ENCODE measurements at regions not wholly inside any gene's neighbourhood (a gene's known extent, or its start where the extent isn't known, plus 50 kb on each side); places are given as distances from the start of the nearest gene placed in this dataset.

DNA sequence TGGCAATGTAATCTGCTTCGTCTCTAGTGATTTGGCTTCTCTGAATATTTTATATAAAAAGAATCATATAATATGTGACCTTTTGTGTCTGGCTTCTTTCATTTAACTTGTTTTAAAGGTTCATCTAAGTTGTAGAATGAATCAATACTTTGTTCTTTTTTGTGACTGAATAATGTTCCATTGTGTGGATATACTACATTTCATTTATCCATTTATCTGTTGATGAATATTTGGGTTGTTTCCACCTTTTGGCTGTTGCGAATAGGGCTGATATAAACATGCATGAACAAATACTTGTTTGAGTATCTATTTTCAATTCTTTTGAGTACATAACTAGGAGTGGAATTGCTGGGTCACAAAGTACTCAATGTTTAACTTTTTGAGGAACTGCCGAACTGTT is 63.8 kb upstream of the TNP1 start:
- Histone ChIP-seq H3K4me1 (peaks cover 0 to 1% (median 0%) of the 10 kb centered on the region in 9 donors), H3K9me3 (no peaks in the 10 kb centered on the region), H3K27me3 (no peaks in the 10 kb centered on the region), H3K27ac (no peak overlapping the region), H3K36me3 (no peaks in the 10 kb centered on the region), H3K4me3 (no peak overlapping the region)
- intact Hi-C loops (cut with DNase I) = no loop called here
- ATAC-seq = no peak
- DNase-seq = no peak
- 92 to 98% methylated on average over 3 of the region's 3 CpGs for WGBS, 2 donors
- TF ChIP-seq, protein P1, sequence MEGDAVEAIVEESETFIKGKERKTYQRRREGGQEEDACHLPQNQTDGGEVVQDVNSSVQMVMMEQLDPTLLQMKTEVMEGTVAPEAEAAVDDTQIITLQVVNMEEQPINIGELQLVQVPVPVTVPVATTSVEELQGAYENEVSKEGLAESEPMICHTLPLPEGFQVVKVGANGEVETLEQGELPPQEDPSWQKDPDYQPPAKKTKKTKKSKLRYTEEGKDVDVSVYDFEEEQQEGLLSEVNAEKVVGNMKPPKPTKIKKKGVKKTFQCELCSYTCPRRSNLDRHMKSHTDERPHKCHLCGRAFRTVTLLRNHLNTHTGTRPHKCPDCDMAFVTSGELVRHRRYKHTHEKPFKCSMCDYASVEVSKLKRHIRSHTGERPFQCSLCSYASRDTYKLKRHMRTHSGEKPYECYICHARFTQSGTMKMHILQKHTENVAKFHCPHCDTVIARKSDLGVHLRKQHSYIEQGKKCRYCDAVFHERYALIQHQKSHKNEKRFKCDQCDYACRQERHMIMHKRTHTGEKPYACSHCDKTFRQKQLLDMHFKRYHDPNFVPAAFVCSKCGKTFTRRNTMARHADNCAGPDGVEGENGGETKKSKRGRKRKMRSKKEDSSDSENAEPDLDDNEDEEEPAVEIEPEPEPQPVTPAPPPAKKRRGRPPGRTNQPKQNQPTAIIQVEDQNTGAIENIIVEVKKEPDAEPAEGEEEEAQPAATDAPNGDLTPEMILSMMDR (IDR thresholded peaks at IDR 0.05) = no peak

DNA sequence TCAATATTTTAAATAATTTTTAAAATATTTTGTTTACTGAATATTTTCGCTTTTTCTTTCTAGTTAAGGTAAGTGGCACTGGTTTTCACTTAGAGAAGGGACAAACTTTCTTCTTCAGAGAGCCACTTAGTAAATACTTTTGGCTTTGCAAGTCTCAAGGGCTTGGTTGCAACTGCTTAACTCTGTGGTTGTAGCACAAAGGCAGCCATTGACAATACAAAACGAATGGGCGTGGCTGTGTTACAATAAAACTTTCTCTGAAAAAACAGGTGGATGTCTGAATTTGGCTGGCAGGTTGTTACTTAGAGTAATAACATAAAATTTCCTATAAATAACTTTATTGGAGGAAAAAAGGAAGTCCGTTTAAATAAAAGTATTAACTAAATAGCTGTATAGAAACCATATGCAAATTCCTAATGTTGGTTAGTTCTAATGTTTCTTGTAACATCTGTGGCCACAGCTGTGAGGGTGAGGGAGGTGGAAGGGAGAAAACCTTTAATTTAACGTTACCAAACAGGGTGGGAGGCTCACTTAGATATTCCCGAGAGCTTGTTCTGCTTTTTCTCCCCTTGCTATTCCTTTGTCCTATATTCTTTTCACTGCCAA is 62.4 kb upstream of the TNP1 start:
- no peak overlapping the region for H3K4me3 ChIP-seq
- DNase-seq = no peak
- no peaks in the 10 kb centered on the region for H3K36me3 ChIP-seq
- H3K27me3 ChIP-seq = no peaks in the 10 kb centered on the region
- H3K4me1 ChIP-seq = peaks cover 0 to 10% (median 0%) of the 10 kb centered on the region in 9 donors
- H3K27ac ChIP-seq = no peak overlapping the region
- 90 to 94% methylated on average over 6 of the region's 6 CpGs for WGBS, 2 donors
- intact Hi-C loops (cut with DNase I) = no loop called here
- TF ChIP-seq, protein P1 (IDR thresholded peaks at IDR 0.05) = no peak
- ATAC-seq = no peak
- H3K9me3 ChIP-seq = no peaks in the 10 kb centered on the region

DNA sequence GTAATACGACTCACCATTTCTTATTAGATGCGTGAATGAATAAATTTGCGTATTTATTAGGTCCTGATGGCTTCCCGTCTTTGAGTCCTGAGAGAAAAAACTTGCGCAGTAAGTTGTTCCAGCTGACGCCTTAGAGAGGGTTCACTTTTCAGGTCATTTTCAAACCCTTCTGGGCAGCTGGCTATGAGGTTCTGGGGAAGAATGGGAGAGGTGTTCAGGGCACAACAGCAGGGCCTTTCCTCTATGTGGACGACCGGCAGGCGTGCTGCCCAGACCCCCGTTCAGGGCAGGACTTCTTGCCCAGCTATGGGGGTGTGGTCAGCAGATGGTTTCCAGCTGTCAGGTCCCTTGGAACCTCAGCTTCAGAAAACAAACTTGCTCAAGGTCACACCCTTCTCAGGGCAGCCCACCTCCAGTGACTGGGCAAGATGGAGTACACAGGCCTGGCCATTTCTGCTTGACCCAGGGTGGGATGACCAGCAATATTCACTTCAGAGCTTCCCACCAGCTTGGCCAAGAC is 61.1 kb upstream of the TNP1 start:
- H3K36me3 ChIP-seq = no peaks in the 10 kb centered on the region
- H3K4me3 ChIP-seq = no peak overlapping the region
- ATAC-seq (no peak), DNase-seq (no peak)
- 89 to 94% methylated on average over 10 of the region's 10 CpGs for WGBS, 2 donors
- H3K9me3 ChIP-seq = no peaks in the 10 kb centered on the region
- intact Hi-C loops (cut with DNase I) = no loop called here
- TF ChIP-seq, protein P1 (IDR thresholded peaks at IDR 0.05) = no peak
- H3K27ac ChIP-seq = no peak overlapping the region
- no peaks in the 10 kb centered on the region for H3K27me3 ChIP-seq
- H3K4me1 ChIP-seq = peaks cover 0 to 10% (median 0%) of the 10 kb centered on the region in 9 donors

DNA sequence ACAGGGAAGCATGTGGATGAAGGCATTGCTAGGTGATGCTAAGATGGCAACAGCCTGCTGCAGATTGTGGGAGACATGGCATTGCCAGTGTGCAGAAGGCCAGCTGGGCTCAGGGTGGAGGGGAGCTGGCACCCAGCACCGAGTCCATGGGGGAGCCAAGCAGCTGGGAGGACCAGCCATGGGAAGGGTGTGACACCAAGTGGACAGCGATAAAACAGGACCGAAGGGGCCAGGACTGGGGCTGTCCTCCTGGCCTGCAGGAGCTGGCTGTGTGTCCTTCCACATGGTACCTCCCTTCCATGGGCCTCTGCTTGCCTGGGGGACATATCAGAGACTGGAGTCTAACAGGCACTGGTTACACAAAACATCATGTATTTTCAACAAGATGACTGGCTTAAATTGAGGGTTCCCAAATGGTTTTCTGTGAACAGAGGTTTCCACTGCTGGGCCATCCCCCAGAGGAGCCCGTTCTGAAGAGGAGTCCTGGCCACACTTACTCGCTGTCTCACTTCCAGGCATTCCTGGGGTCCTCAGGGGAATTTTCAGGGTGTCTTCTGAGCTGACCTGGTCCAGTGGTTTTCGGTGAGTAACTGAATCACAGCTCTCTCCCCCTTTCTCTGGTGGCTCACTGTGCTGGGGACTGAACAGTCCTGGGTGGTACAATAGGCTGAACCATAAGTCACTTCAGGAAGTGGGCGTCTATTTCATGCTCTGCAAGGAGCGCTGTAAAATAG is 60.4 kb upstream of the TNP1 start:
- no peak for DNase-seq
- no peak overlapping the region for H3K4me3 ChIP-seq
- TF ChIP-seq, protein P1 (IDR thresholded peaks at IDR 0.05) = no peak
- ATAC-seq = peak in 4 of 8 donors; percentile 18 to 56 (median 34)
- H3K9me3 ChIP-seq = no peaks in the 10 kb centered on the region
- no peaks in the 10 kb centered on the region for H3K27me3 ChIP-seq
- intact Hi-C loops (cut with DNase I) = no loop called here
- no peak overlapping the region for H3K27ac ChIP-seq
- 90 to 93% methylated on average over 8 of the region's 8 CpGs for WGBS, 2 donors
- peaks cover 0 to 10% (median 0%) of the 10 kb centered on the region in 9 donors for H3K4me1 ChIP-seq
- no peaks in the 10 kb centered on the region for H3K36me3 ChIP-seq
